ENCODE measurements at regions not wholly inside any gene's neighbourhood (a gene's known extent, or its start where the extent isn't known, plus 50 kb on each side); places are given as distances from the start of the nearest gene placed in this dataset.

DNA sequence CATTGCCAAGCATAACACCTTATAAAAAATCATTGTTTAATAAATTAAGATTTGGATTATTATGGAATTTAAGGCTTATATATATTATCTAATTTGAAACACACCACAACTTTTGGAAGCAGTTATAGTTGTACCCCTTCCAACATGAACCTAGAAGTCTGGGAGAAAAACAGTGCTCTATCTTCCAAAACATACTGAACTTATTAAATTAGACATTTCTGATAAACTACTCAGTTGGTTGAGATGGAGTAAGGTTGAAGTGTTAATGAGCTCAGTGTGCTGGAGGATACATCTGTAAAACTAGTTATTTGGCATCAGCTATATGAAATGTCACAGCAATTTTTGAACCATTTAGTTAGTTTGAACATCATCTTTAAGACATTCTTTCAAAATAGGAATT lies 227.4 kb downstream of the ALX1 start:
- TF ChIP-seq POLR2A (IDR thresholded peaks at IDR 0.05), result no peak
- TF ChIP-seq POLR2AphosphoS5 (IDR thresholded peaks at IDR 0.05), result no peak
- TF ChIP-seq, protein P1, sequence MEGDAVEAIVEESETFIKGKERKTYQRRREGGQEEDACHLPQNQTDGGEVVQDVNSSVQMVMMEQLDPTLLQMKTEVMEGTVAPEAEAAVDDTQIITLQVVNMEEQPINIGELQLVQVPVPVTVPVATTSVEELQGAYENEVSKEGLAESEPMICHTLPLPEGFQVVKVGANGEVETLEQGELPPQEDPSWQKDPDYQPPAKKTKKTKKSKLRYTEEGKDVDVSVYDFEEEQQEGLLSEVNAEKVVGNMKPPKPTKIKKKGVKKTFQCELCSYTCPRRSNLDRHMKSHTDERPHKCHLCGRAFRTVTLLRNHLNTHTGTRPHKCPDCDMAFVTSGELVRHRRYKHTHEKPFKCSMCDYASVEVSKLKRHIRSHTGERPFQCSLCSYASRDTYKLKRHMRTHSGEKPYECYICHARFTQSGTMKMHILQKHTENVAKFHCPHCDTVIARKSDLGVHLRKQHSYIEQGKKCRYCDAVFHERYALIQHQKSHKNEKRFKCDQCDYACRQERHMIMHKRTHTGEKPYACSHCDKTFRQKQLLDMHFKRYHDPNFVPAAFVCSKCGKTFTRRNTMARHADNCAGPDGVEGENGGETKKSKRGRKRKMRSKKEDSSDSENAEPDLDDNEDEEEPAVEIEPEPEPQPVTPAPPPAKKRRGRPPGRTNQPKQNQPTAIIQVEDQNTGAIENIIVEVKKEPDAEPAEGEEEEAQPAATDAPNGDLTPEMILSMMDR (IDR thresholded peaks at IDR 0.05), result no peak
- TF ChIP-seq EP300 (IDR thresholded peaks at IDR 0.05), result no peak
- Histone ChIP-seq H3K27me3 (no peaks in the 10 kb centered on the region), H3K36me3 (no peaks in the 10 kb centered on the region), H3K4me3 (no peak overlapping the region), H3K9me3 (no peaks in the 10 kb centered on the region), H3K4me1 (no peaks in the 10 kb centered on the region), H3K27ac (no peak overlapping the region)
- no peak for DNase-seq (ENCODE audit: low spot score in 2 of 2)

DNA sequence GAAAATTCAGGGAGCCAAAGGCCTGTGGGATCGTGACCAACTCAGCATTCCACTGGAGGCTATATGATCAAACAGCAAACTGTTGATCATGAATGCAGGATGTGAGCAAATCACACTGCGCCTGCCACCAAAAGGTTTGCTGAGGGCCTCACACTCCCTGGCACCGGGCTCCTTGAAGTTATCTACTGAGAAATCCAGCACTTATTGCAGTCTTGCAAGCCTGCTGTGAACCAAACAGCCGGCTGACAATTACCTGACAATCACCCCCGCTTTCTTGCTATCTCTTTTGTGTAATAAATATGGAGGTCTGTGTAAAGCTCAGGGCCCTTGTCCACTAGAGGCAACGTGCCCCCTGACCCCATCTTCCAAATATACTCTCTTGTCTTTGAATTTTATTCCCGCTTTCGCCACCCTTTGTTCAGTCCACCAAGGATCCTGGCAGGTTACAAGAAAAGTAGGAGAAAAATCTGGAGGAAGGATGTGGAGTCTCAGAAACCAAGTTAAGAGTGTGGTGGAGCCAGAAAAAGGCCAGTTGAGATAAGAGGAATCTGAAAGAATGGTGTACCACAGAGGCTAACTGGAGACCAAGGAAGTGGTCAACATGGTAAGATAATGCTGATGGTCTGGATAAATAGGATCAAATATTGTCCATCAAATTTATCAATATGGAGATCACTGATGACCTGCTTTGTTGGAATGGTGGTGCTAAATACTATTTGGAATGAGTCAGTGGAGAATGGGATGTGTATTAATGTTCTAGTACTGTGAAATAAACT lies 229.2 kb downstream of the ALX1 start:
- Histone ChIP-seq H3K4me3 (no peak overlapping the region), H3K4me1 (no peaks in the 10 kb centered on the region), H3K36me3 (no peaks in the 10 kb centered on the region), H3K27ac (no peak overlapping the region), H3K9me3 (no peaks in the 10 kb centered on the region), H3K27me3 (no peaks in the 10 kb centered on the region)
- no peak for DNase-seq (ENCODE audit: low spot score in 2 of 2)
- TF ChIP-seq, protein P1 (IDR thresholded peaks at IDR 0.05), result no peak
- TF ChIP-seq POLR2A (IDR thresholded peaks at IDR 0.05), result no peak
- no peak for TF ChIP-seq EP300 (IDR thresholded peaks at IDR 0.05)
- no peak for TF ChIP-seq POLR2AphosphoS5 (IDR thresholded peaks at IDR 0.05)
- WGBS, result 70% methylated on average over 8 of the region's 8 CpGs

DNA sequence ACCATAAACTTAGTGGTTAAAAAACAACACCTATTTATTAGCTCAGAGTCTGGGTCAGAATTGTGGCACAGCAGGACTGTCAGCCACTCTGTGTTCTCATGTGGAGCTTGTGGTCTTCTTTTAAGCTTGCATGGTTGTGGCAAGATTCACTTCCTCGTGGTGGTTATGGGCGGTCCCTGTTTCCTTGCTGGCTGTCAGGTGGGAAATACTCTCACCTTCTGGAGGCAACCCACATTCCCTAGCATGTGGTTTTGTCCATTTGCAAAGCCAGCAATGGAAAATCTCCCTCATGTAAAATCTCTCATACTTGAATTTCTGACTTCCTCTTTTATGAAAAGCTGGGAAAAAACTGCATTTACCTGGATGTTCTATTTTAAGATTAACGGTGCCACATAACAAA lies 229.8 kb downstream of the ALX1 start:
- WGBS, result 78% methylated on average over 3 of the region's 3 CpGs
- TF ChIP-seq EP300 (IDR thresholded peaks at IDR 0.05) (no peak), POLR2A (IDR thresholded peaks at IDR 0.05) (no peak), POLR2AphosphoS5 (IDR thresholded peaks at IDR 0.05) (no peak)
- TF ChIP-seq, protein P1 (IDR thresholded peaks at IDR 0.05), result no peak
- Histone ChIP-seq H3K4me1 (no peaks in the 10 kb centered on the region), H3K27me3 (no peaks in the 10 kb centered on the region), H3K4me3 (no peak overlapping the region), H3K9me3 (no peaks in the 10 kb centered on the region), H3K36me3 (no peaks in the 10 kb centered on the region), H3K27ac (no peak overlapping the region)
- no peak for DNase-seq (ENCODE audit: low spot score in 2 of 2)

DNA sequence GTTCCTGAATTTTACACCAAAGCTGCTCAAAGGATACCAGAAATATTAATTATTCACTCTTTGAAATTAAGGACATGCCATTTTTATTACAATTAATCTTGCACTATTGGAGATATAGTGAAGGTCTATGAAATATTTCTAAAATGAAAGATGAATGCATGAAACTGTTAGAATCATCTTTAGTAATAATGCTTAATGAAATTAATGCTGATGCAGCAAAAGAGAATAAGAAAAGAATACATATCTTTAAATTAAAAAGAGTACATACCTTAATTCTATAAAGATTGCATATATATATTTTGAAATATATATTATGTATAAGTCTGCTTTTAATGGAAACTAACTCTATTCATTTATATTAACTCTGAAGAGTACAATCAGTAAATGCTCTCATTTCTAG lies 236.0 kb downstream of the ALX1 start:
- Histone ChIP-seq H3K9me3 (no peaks in the 10 kb centered on the region), H3K27ac (no peak overlapping the region), H3K27me3 (no peaks in the 10 kb centered on the region), H3K4me3 (no peak overlapping the region), H3K36me3 (no peaks in the 10 kb centered on the region), H3K4me1 (no peaks in the 10 kb centered on the region)
- DNase-seq (ENCODE audit: low spot score in 2 of 2), result no peak
- TF ChIP-seq EP300 (IDR thresholded peaks at IDR 0.05) (no peak), POLR2A (IDR thresholded peaks at IDR 0.05) (no peak), POLR2AphosphoS5 (IDR thresholded peaks at IDR 0.05) (no peak)
- TF ChIP-seq, protein P1 (IDR thresholded peaks at IDR 0.05), result no peak

DNA sequence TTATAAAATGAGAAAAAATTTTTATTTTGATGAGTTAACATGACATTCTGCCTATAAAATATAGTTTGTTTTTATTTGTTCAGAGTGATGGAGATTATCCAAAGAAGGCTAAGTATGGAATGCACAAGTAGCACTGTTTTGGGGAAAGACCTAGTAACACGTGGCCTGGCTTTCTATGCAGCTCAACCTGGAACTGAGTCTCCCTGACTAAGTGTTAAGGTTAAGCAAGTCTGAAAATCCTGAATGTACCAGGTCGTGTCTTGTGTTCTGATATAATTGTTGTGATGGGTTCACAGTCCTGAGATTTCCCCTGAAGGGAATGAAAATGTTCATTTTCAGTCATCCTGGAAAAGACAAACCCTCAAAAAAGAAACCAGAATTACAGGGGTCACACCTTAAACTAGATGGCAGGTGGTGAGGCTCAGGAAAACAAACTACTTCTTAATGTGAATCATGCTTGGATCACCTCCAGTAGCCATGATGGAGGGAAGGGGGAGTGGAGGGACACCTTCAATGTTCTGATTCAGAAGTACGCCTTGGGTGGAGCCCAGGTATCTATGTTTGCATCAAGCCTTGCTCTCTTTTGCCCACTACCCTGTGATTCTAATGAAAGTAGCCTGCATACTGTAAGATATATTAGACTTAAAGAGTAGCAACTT lies 236.8 kb downstream of the ALX1 start:
- no peaks in the 10 kb centered on the region for H3K4me1 ChIP-seq
- TF ChIP-seq EP300 (IDR thresholded peaks at IDR 0.05), result no peak
- TF ChIP-seq, protein P1 (IDR thresholded peaks at IDR 0.05), result no peak
- TF ChIP-seq POLR2AphosphoS5 (IDR thresholded peaks at IDR 0.05), result no peak
- no peak for TF ChIP-seq POLR2A (IDR thresholded peaks at IDR 0.05)
- WGBS, result 49% methylated on average over 3 of the region's 3 CpGs
- H3K27ac ChIP-seq, result no peak overlapping the region
- no peaks in the 10 kb centered on the region for H3K27me3 ChIP-seq
- H3K36me3 ChIP-seq, result no peaks in the 10 kb centered on the region
- H3K9me3 ChIP-seq, result no peaks in the 10 kb centered on the region
- no peak overlapping the region for H3K4me3 ChIP-seq
- DNase-seq (ENCODE audit: low spot score in 2 of 2), result no peak

All from suprapubic skin (tissue), 4 donors.